ENCODE measurements at regions not wholly inside any gene's neighbourhood (a gene's known extent, or its start where the extent isn't known, plus 50 kb on each side); places are given as distances from the start of the nearest gene placed in this dataset.
"Not testable (repeated sequence)": the region's sequence is repeated elsewhere in the genome, so short reads cannot be mapped to it uniquely, and the experiment has no call there.

DNA sequence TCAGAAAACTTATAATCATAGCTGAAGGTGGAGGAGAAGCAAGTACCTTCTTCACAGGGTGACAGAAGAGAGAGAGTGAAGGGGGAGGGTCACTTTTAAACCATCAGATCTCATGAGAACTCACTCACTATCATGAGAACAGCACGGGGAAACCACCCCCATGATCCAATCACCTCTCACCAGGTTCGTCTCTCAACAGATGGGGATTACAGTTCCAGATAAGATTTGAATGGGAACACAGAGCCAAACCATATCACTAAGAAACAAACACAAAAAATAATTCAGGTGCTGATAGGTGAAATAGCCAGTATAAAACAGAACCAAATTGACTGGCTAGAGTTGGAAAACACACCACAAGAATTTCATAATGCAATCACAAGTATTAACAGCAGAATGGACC is 162.2 kb upstream of the TEKT4 start:
- in situ Hi-C loops (cut with MboI; ENCODE audit: low sequenced_read_pairs); H3K27me3 ChIP-seq (ENCODE audit: control insufficient read depth, insufficient read depth, low read length); H3K4me3 ChIP-seq (ENCODE audit: insufficient read depth, low read depth, low read length); H2BK20ac ChIP-seq (ENCODE audit: low read depth, low read length); H2BK120ac ChIP-seq (ENCODE audit: low read depth, low read length); H3K14ac ChIP-seq (replicated peaks; ENCODE audit: low read depth, low read length); H4K20me1 ChIP-seq (ENCODE audit: insufficient read depth, low read length); H2AFZ ChIP-seq (replicated peaks; ENCODE audit: low read length, poor library complexity); H2BK5ac ChIP-seq (ENCODE audit: low read depth, low read length, poor library complexity, severe bottlenecking); H3K4ac ChIP-seq (ENCODE audit: low read depth, low read length); H3K9ac ChIP-seq (ENCODE audit: low read depth, low read length); BruUV-seq (replicated peaks); H3K4me1 ChIP-seq (ENCODE audit: control insufficient read depth, insufficient read depth, low read length); H2AK9ac ChIP-seq (replicated peaks; ENCODE audit: low read depth, low read length, poor library complexity); H3K4me2 ChIP-seq (ENCODE audit: low read depth, low read length); H2AK5ac ChIP-seq (ENCODE audit: low read depth, low read length); H4K5ac ChIP-seq (ENCODE audit: low read depth, low read length); dilution Hi-C loops (cut with HindIII; ENCODE audit: low sequenced_read_pairs, unreplicated experiment); intact Hi-C loops (cut with micrococcal nuclease); H4K8ac ChIP-seq (ENCODE audit: low read depth in 2 of 2, low read length in 2 of 2); ATAC-seq (ENCODE audit: low read depth); H3K56ac ChIP-seq (ENCODE audit: extremely low read depth, insufficient read depth, low read length); H3K9me3 ChIP-seq (ENCODE audit: control insufficient read depth, insufficient read depth, low read length); POLR2A ChIA-PET (ENCODE audit: unreplicated experiment); CTCF ChIA-PET; H3K27ac ChIP-seq (ENCODE audit: insufficient read depth, low read length); H3K18ac ChIP-seq (ENCODE audit: low read depth, low read length); H3K23ac ChIP-seq (ENCODE audit: low read depth, low read length); H4K91ac ChIP-seq (ENCODE audit: insufficient read depth, low read depth, low read length); DNase-seq; H3K79me1 ChIP-seq (ENCODE audit: low read depth in 1 of 2, low read length in 2 of 2); H3K9me1 ChIP-seq (ENCODE audit: insufficient read depth, low read length); H2BK15ac ChIP-seq (ENCODE audit: low read depth, low read length); H3K36me3 ChIP-seq (ENCODE audit: control insufficient read depth, insufficient read depth, low read length): not testable (repeated sequence)
- no CpG with 5 or more reads among the region's 2 CpGs for WGBS, 2 experiments (ENCODE audit: extremely low coverage in 2 of 2, insufficient read length in 1 of 2)
